Left forelimb (tissue), 1 donor: ENCODE measurements at regions not wholly inside any gene's neighbourhood (a gene's known extent, or its start where the extent isn't known, plus 50 kb on each side); places are given as distances from the start of the nearest gene placed in this dataset.

Source experiments
- DNase-seq: peaks from one replicate; pipeline ENCODE4 v3.0.0-alpha.2; 2018; ENCODE audit warnings: low spot score

- no peak for DNase-seq
These were observed 283.0 kb downstream of the MEIS1 start for GRCh38 chr2:66717973-66718372.

DNA sequence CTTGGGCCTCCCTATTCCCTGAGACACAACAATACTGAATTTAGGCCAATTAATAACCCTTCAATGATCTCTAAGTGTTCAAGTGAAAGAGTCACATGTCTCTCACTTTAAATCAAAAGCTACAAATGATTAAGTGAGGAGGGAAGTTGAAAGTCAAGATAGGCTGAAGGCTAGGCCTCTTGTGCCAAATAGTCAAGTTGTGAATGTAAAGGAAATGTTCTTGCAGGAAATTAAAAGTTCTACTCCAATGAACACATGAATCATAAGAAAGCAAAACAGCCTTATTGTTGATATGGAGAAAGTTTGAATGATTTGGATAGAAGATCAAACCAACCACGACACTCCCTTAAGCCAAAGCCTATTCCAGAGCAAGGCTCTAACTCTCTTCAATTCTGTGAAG, 286.9 kb downstream of the MEIS1 start:
- DNase-seq = no peak

GRCh38 chr2:66724241-66724640, 289.3 kb downstream of the MEIS1 start:
- no peak for DNase-seq

- no peak for DNase-seq
These were observed 294.7 kb downstream of the MEIS1 start for GRCh38 chr2:66729416-66730330.

- no peak for DNase-seq
These were observed 295.5 kb downstream of the MEIS1 start for GRCh38 chr2:66730441-66730840.

DNA sequence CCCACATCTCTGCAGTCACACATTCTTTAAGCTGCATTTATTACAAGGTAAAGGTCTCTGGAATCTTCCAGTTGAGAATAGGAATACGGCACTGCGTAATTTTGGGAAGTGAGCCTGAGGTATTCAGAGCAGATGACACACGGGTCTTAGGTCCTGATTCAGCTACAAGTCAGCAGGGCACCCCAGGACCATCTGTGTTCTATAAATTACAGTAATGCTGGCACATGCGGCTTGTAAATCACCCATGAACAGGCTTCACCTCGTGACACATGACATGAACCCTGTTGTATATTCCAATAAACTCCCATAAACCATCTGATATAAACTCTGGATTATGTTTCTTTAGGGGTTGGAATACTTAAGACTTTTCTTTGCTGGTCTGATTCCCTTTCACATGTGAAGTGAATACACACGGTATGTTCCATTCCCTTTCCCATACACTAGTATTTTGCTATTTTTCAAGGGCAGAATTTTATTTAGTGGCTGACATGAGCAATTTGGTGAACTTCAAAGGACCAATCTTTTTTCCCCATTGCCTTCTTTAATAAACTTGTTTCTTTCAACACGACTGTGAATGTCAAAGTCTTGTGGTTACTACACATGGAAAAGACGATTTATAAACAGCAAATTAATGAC, 298.6 kb downstream of the MEIS1 start:
- no peak for DNase-seq

GRCh38 chr2:66748939-66749338, 314.0 kb downstream of the MEIS1 start:
- DNase-seq = no peak

GRCh38 chr2:66749566-66749965, 314.6 kb downstream of the MEIS1 start:
- no peak for DNase-seq

DNA sequence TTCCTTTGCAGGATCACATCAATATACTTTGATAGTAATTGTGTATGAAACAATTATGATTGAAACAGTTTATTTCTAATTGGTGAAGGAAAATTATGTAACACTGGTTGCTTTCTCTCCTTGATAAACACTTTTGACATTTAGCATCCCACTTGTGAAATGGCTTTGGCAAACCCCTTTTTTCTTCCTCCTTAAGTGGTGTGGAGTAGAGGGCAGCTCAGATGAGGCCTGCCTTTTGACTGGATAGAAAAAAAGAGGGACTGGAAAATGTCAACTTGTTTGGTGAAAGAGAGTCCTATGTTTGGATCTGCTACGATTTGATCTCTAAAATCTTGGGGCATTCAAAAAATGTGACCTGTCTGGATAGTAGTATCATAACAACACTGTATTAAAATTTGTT, 318.3 kb downstream of the MEIS1 start:
- no peak for DNase-seq

DNA sequence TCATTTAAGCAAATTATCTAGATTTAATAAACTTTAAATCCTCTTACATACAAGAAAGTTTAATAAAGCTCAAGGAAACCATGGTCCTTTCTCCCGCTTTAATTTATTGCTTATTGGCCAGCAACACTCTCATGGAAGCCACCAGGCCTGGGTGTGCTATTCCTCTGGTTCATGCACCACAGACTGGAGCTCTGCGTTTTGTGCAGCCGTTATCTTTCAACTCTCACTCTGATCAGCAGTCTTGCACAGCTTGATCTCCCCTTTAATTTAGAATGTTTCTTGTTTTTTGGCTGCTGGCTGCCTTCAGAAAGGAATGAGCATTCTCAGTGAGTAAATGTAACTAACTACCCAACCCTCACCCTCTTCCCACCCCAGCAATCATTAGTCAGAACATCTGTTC, 318.7 kb downstream of the MEIS1 start:
- no peak for DNase-seq

GRCh38 chr2:66755974-66756373, 321.0 kb downstream of the MEIS1 start:
- no peak for DNase-seq

- no peak for DNase-seq
These were observed 326.9 kb downstream of the MEIS1 start for GRCh38 chr2:66761826-66762225.

- no peak for DNase-seq
These were observed 327.8 kb downstream of the MEIS1 start for GRCh38 chr2:66762761-66763160.

DNA sequence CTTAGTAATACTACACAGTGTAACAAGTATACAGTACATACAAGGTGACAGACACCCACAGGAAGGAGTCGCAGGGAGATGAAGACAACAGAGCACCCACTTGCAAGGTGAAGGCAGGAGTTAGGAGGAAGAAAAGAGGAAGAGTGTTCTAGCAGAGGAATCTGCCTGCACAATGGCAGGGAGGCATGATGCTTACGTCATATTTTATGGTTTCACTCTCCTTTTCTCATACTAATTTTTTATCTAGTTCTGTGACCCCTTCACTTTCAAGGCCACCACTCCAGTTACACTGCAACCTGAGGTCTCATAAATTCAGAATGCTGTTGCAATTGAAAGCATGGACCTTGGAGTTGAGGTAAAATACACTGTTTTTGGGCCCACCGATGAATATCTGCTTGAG, 331.7 kb downstream of the MEIS1 start:
- DNase-seq = no peak

GRCh38 chr2:66771359-66771976, 336.5 kb downstream of the MEIS1 start:
- DNase-seq = no peak

GRCh38 chr2:66772618-66773017, 337.7 kb downstream of the MEIS1 start:
- no peak for DNase-seq

GRCh38 chr2:66775730-66776422, 341.0 kb downstream of the MEIS1 start:
- DNase-seq = no peak

- DNase-seq = no peak
These were observed 346.9 kb downstream of the MEIS1 start for GRCh38 chr2:66781804-66782203.

GRCh38 chr2:66782780-66783361, 347.9 kb downstream of the MEIS1 start:
- DNase-seq = no peak

GRCh38 chr2:66789741-66790140, 354.8 kb downstream of the MEIS1 start:
- DNase-seq = no peak

- DNase-seq = no peak
These were observed 355.8 kb downstream of the MEIS1 start for GRCh38 chr2:66790651-66791181.

DNA sequence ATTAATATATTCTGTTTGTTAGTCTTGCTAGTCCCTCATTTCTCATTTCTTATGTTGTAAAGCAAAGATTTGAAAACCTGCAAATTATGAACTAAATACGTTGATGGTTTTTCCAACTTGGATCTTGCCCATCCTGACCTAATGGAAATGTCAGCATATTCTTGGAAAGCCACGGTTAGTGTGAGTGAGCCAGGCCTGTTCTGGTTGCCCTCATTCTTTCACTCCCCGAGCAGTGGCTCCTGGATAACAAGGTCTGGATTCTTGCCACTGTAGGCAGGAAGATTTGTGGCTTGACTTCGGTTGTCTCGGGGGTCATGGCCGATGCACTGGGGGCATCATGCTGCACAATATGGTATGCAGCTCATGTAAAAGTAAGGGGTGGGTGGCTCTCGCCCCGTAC, 359.1 kb downstream of the MEIS1 start:
- DNase-seq = no peak
